MM.1S (cell line): ENCODE measurements at regions not wholly inside any gene's neighbourhood (a gene's known extent, or its start where the extent isn't known, plus 50 kb on each side); places are given as distances from the start of the nearest gene placed in this dataset.

Source experiments
- DNase-seq: peaks from one replicate; pipeline ENCODE4 v3.0.0-alpha.2; 2015
- H2AFZ ChIP-seq: fragments of 300-600 bp; sonication (generic); 2 replicates; pipeline ENCODE4 v1.6.0; 2016; ENCODE audit warnings: antibody characterized with exemption, low read length
- H3F3A ChIP-seq: fragments of 300-600 bp; sonication (generic); 2 replicates; pipeline ENCODE4 v1.6.1; 2016; ENCODE audit warnings: mild to moderate bottlenecking, antibody characterized with exemption, low read length, moderate library complexity, mixed read lengths; ENCODE audit not compliant: insufficient read depth
- H3K27ac ChIP-seq: fragments of 300-600 bp; sonication (generic); 2 replicates; pipeline ENCODE4 v1.5.1; 2016; ENCODE audit warnings: mild to moderate bottlenecking, low read length
- H3K27me3 ChIP-seq: fragments of 300-600 bp; sonication (generic); replicated peaks from 2 replicates; pipeline ENCODE4 v1.6.0; 2016; ENCODE audit warnings: low read length; ENCODE audit not compliant: insufficient read depth
- H3K36me3 ChIP-seq: fragments of 300-600 bp; sonication (generic); replicated peaks from 2 replicates; pipeline ENCODE4 v1.6.1; 2016; ENCODE audit warnings: mild to moderate bottlenecking, low read length, mixed read lengths; ENCODE audit not compliant: insufficient read depth
- H3K4me1 ChIP-seq: fragments of 300-600 bp; sonication (generic); 2 replicates; pipeline ENCODE4 v1.6.1; 2016; ENCODE audit warnings: low read length, mixed read lengths
- H3K4me2 ChIP-seq: fragments of 300-600 bp; sonication (generic); 2 replicates; pipeline ENCODE4 v1.6.0; 2016; ENCODE audit warnings: low read depth, low read length
- H3K4me3 ChIP-seq: fragments of 300-600 bp; sonication (generic); 2 replicates; pipeline ENCODE4 v1.5.1; 2016; ENCODE audit warnings: low read length, mixed read lengths
- H3K79me2 ChIP-seq: fragments of 300-600 bp; sonication (generic); 2 replicates; pipeline ENCODE4 v1.6.1; 2016; ENCODE audit warnings: mixed run types, low read length, mixed read lengths
- H3K9ac ChIP-seq: fragments of 300-600 bp; sonication (generic); 2 replicates; pipeline ENCODE4 v1.6.1; 2016; ENCODE audit warnings: low read length, mixed read lengths
- H3K9me2 ChIP-seq: fragments of 300-600 bp; sonication (generic); replicated peaks from 2 replicates; pipeline ENCODE4 v1.6.1; 2016; ENCODE audit warnings: mild to moderate bottlenecking, low read length, mixed read lengths; ENCODE audit not compliant: insufficient read depth
- H3K9me3 ChIP-seq: fragments of 300-600 bp; sonication (generic); replicated peaks from 2 replicates; pipeline ENCODE4 v1.6.1; 2016; ENCODE audit warnings: mild to moderate bottlenecking, low read length, mixed read lengths; ENCODE audit not compliant: insufficient read depth
- H4K20me1 ChIP-seq: fragments of 300-600 bp; sonication (generic); 2 replicates; pipeline ENCODE4 v1.6.1; 2016; ENCODE audit warnings: mild to moderate bottlenecking, low read length, moderate library complexity, mixed read lengths; ENCODE audit not compliant: insufficient read depth
- EZH2 ChIP-seq: fragments of 300-600 bp; sonication (generic); optimal IDR thresholded peaks from 2 replicates; pipeline ENCODE3; 2017; ENCODE audit warnings: low read depth, mild to moderate bottlenecking, antibody characterized with exemption, low read length, mixed read lengths
- EZH2phosphoT487 ChIP-seq: fragments of 300-600 bp; sonication (generic); IDR thresholded peaks from 2 replicates; pipeline ENCODE4 v1.6.1; 2018; ENCODE audit warnings: antibody characterized with exemption, low read length
- TF ChIP-seq, protein P1 (sequence below): fragments of 300-600 bp; sonication (generic); IDR thresholded peaks from 2 replicates; pipeline ENCODE4 v1.5.1; 2016; ENCODE audit warnings: antibody characterized with exemption, low read length, mixed read lengths

DNA sequence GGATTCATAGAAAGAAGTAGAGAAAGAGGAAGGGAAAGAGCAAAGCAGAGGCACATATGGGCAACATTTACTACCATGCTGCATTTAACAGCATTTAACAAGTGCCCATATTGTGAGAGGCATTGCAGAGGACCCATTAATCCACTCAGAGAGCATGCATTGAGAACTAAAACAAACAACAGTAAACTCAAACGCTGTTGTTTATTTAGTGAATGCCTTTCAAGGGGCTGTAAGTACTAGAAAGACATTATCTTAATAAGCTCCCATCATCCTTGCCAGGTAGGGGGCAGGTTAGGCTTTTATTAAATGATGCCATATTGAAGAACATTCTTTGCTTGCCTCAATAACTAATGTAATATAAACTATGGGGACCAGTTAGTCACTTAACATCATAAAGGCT is 254.3 kb upstream of the DAB1 start:
- Histone ChIP-seq H3K4me3 (no peak overlapping the region), H3K36me3 (no peaks in the 10 kb centered on the region), H3K4me2 (no peak overlapping the region), H3F3A (no peaks in the 10 kb centered on the region), H3K27ac (no peak overlapping the region), H3K9ac (no peak overlapping the region), H3K9me3 (no peaks in the 10 kb centered on the region), H4K20me1 (no peaks in the 10 kb centered on the region), H3K79me2 (no peaks in the 10 kb centered on the region), H3K9me2 (no peaks in the 10 kb centered on the region), H3K27me3 (no peaks in the 10 kb centered on the region), H3K4me1 (no peaks in the 10 kb centered on the region), H2AFZ (no peak overlapping the region)
- TF ChIP-seq EZH2phosphoT487 (no peak), EZH2 (no peak)
- TF ChIP-seq, protein P1, sequence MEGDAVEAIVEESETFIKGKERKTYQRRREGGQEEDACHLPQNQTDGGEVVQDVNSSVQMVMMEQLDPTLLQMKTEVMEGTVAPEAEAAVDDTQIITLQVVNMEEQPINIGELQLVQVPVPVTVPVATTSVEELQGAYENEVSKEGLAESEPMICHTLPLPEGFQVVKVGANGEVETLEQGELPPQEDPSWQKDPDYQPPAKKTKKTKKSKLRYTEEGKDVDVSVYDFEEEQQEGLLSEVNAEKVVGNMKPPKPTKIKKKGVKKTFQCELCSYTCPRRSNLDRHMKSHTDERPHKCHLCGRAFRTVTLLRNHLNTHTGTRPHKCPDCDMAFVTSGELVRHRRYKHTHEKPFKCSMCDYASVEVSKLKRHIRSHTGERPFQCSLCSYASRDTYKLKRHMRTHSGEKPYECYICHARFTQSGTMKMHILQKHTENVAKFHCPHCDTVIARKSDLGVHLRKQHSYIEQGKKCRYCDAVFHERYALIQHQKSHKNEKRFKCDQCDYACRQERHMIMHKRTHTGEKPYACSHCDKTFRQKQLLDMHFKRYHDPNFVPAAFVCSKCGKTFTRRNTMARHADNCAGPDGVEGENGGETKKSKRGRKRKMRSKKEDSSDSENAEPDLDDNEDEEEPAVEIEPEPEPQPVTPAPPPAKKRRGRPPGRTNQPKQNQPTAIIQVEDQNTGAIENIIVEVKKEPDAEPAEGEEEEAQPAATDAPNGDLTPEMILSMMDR = no peak
- no peak for DNase-seq

DNA sequence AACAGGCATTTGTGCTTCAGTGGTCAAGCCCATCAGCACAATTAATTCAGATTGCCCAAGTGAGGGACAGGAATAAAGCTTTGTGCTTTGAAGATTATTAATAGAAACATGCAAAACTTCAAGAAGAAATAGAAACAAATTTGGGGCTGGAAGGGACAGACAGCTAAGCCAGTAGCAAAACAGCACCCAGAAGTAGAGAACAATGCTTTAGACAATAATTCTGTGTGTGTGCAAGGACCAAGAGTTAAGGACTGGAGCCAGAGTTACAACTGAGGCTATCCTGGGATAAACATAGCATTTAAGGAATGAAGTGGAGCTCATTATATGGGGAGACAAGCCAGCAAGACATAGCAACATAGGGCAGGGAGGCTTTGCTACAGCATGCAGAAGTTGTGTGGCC is 251.9 kb upstream of the DAB1 start:
- Histone ChIP-seq H3K4me1 (no peaks in the 10 kb centered on the region), H3K4me2 (no peak overlapping the region), H3F3A (no peaks in the 10 kb centered on the region), H3K27ac (no peak overlapping the region), H3K9me2 (no peaks in the 10 kb centered on the region), H2AFZ (no peak overlapping the region), H3K36me3 (no peaks in the 10 kb centered on the region), H3K9ac (no peak overlapping the region), H3K9me3 (no peaks in the 10 kb centered on the region), H3K79me2 (no peaks in the 10 kb centered on the region), H3K4me3 (no peak overlapping the region), H4K20me1 (no peaks in the 10 kb centered on the region), H3K27me3 (no peaks in the 10 kb centered on the region)
- DNase-seq = no peak
- TF ChIP-seq EZH2phosphoT487 (no peak), EZH2 (no peak)
- TF ChIP-seq, protein P1 = no peak

DNA sequence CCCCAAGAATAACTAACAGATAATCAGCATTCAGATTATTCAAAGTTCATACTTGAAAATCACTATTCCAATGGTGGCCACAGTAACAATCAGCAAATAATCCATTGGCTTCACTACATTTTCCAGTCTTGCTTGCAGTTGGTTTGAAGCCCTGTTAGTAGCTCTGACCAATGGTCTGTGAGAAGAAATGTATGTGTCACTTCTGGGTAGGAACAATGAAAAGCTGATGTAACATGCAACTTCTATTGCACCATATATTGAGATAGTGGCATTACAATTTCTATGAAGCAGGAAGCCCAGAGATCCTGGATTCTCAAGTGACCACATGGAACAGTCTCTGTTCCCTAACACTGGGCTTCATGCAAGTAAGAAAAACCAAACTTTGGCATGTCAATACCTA is 250.9 kb upstream of the DAB1 start:
- Histone ChIP-seq H3K4me1 (no peaks in the 10 kb centered on the region), H3K9ac (no peak overlapping the region), H2AFZ (no peak overlapping the region), H3F3A (no peaks in the 10 kb centered on the region), H3K36me3 (no peaks in the 10 kb centered on the region), H3K4me3 (no peak overlapping the region), H3K27ac (no peak overlapping the region), H3K27me3 (no peaks in the 10 kb centered on the region), H3K9me2 (no peaks in the 10 kb centered on the region), H3K79me2 (no peaks in the 10 kb centered on the region), H3K4me2 (no peak overlapping the region), H3K9me3 (no peaks in the 10 kb centered on the region), H4K20me1 (no peaks in the 10 kb centered on the region)
- no peak for DNase-seq
- TF ChIP-seq, protein P1 = no peak
- TF ChIP-seq EZH2 (no peak), EZH2phosphoT487 (no peak)
